RCC 7860 (cell line): ENCODE measurements at regions not wholly inside any gene's neighbourhood (a gene's known extent, or its start where the extent isn't known, plus 50 kb on each side); places are given as distances from the start of the nearest gene placed in this dataset.

ENCODE experiments used
- DNase-seq: peaks from one replicate; pipeline ENCODE4 v3.0.0-alpha.2; 2015; ENCODE audit warnings: low spot score
- FAIRE-seq: peaks from 2 replicates; lab custom pipeline; 2012; peaks lifted over from hg19 to GRCh38; lab: Jason Lieb, UNC

DNA sequence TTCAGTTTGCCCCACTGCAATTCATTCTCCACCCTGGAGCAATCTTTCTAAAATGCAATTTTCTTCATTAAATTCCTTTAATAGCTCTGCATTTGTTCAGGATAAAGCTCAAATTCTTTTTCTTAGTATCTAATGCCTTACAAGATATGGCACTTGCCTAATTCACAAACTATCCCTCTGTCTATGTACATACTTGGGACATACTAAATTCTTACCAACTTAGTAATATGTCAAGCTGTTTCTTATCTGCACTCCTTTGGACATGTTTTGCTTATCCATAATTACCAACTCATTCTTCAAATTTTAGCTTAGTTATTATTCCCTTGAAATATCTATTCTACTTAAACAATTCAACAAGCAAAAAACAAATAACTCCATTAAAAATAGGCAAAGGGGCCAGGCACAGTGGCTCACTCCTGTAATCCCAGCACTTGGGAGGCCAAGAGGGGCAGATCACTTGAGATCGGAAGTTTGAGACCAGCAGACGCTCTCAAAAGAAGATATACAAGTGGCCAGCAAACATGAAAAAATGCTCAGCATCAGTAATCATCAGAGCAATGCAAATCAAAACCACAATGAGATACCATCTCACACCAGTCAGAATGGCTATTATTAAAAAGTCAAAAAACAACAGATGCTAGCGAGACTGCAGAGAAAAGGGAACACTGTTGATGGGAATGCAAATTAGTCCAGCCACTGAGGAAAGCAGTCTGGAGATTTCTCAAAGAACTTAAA is 96.9 kb downstream of the FAM76B start:
- DNase-seq (no peak), FAIRE-seq (no peak)

DNA sequence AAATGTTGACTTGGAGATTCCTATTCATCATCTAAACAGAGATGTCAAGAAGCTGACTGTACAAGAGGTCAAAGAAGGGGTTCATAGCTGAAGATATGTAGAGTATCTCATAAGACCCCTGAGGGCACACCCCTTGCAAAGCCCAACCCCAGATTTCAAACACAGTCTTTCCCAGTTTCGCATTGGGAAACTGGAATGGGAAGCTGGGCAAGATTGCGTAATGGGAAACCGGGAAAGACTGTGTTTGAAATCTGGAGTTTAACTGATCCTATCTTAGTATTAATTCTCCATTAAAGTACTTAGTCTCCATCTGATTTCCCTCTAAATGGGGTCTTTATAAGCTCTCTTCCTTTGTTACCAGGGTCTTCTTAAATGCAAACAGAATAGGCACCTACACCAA is 99.5 kb downstream of the FAM76B start:
- FAIRE-seq (no peak), DNase-seq (no peak)

GRCh38 chr11:95688501-95689222 is 100.9 kb downstream of the FAM76B start:
- DNase-seq (no peak), FAIRE-seq (no peak)

DNA sequence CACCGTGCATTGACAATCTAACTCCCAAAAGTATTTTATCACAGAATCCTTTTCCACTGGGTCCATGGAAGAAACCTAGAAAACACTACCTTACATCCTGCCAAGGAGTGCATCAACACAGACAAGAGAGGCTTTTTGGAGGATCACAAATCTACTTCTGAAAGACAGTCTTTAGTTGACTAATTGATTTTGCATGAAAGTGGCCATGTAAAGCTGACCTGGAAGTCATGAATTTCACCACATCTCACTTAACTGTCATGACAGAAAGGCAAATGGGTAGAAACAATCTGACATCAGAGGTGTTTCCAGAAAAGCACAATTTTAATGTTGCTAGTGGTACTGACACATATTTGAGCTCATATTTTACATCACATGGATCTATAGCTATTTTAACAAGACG is 101.6 kb downstream of the FAM76B start:
- DNase-seq: no peak
- FAIRE-seq: no peak

GRCh38 chr11:95686265-95686664 is 103.3 kb downstream of the FAM76B start:
- FAIRE-seq (no peak), DNase-seq (no peak)

DNA sequence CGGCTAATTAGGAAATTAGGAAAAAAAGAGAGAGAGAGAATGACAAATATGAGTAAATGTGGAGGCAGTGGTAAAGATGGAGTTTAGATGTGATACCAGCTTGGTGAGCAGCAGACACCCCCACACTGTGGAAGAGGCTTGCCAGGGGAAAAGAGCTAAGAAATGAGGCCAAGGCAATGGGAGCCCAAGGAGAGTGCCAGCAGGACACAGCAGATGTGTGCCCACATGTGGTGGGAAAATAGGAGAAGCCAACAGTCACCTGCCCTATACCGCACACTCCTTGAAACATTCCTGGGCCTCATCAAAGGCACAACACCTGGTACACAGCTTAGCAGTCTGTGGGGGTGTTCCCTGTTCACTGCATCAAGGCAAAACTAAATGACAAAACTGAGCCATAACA is 104.9 kb downstream of the FAM76B start:
- DNase-seq (no peak), FAIRE-seq (no peak)

DNA sequence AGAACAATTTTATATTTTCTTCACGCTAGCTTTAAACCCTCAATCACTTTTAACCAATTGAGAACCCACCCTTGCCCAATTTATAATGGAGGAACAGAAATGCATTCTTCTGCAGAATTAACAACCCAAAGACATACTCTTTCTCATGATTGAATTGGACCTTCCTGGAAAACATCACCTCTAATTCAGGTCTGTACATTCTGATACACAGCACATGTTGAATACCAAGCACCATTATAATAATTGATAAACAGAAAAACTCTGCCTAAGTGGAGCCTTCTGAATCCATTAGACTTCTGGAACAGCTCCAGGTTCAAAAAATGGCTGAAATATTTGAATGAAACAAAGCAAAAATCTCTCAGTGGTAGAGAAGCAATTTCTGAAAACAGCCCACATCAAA is 105.4 kb downstream of the FAM76B start:
- no peak for DNase-seq
- no peak for FAIRE-seq

- FAIRE-seq (no peak), DNase-seq (no peak)
These were observed 107.0 kb downstream of the FAM76B start for GRCh38 chr11:95682552-95682951.

- FAIRE-seq: no peak
- no peak for DNase-seq
These were observed 109.2 kb downstream of the FAM76B start for GRCh38 chr11:95680169-95680929.

DNA sequence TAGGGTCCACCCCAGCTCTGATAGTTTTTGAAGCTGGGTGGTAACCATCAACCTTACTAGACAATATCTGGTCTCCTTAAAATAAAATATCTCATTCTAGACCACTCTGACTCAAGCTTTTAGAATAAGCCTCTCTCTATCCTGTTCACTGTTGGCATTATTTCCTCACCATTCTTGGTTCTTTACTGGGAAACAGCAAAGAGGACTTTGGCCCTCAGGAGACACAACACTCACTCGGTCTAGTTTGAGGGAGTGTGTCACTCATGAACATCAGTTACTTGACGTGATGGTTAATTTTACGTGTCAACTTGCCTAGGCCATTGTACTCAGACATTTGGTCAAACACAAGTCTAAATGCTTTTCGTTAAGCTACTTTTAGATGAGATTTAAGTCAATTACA is 110.6 kb downstream of the FAM76B start:
- DNase-seq: no peak
- FAIRE-seq: no peak

DNA sequence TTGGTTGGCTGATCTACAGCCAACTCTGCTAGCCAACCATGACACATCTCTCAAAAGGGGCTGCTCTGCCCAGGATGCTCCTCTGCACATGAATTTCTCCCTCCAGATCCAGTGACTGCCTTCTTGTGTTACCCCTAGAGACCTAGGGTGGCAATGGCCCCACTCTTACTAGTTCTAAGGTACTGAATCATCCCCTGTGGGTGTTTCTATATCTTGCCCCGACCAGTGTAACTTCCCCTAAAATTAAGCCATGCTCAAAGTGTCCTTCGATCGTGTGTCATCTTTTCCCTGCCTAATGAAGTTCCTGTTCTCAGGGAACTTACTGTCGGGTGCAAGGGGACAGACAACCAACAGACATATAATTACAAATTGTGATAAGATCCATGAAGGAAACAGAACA is 113.3 kb downstream of the FAM76B start:
- FAIRE-seq (no peak), DNase-seq (no peak)

DNA sequence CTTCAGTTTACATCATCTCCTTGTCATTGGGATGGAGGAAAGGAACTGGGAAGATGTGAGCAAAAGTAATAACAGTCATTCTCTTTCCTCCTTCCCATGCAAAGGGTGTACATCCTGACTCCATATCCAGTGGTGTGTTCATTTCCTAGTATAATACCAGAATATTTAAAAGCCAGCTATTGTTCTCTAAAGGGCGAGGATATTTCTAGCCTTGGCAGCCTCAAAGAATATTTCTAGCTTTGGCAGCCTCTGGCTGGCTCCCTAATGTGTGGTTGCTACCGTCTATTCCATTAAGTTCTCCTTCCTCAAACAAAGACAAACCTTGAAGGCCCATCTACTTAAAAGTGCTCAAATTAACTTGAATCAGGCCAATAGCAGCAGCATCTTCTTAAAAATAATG is 114.0 kb downstream of the FAM76B start:
- FAIRE-seq (no peak), DNase-seq (no peak)

GRCh38 chr11:95674657-95675358 is 114.8 kb downstream of the FAM76B start:
- DNase-seq (no peak), FAIRE-seq (no peak)

DNA sequence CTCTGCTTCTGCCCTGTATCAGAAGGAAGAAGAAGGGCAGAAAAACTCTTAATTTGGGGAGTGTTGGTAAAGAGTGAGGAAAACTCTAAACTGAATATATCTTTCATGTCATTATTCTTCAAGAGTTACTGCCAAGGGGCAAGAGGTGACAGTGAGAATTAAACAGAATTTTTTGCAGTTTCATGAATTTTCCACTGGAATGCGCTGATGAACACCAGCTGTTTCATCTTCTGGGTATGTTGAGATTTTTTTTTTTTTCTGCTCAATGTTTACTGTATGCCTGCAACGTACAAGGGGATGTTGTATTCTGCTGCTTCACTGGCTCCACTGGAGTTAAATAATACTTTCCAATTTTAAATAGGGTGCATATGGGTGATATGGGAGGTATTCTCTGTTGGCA is 117.8 kb downstream of the FAM76B start:
- no peak for DNase-seq
- FAIRE-seq: no peak

DNA sequence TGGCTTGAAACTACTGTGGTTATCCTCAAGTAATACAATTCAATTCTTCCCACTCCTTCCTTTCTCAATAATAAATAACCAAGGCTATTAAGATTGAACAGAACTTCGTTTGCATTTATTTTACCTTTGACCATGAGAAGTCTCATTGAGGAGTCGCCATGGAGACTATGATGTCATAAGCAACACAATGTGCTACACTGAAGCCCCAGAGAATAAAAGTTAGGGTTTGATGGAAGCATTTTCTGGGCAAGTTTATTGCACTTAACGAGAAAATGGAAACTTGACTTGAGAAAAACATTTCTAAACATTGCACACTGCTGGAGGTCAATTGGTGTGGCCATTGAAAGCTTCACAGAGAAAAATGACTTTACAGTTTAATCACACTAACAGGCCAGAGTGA is 121.5 kb downstream of the FAM76B start:
- FAIRE-seq: no peak

GRCh38 chr11:95661162-95661561 is 128.4 kb downstream of the FAM76B start:
- no peak for DNase-seq
- FAIRE-seq: no peak

More for the DNA sequence above, 121.5 kb downstream of the FAM76B start:
- DNase-seq: no peak

GRCh38 chr11:95660038-95660437 is 129.5 kb downstream of the FAM76B start:
- FAIRE-seq (no peak), DNase-seq (no peak)

DNA sequence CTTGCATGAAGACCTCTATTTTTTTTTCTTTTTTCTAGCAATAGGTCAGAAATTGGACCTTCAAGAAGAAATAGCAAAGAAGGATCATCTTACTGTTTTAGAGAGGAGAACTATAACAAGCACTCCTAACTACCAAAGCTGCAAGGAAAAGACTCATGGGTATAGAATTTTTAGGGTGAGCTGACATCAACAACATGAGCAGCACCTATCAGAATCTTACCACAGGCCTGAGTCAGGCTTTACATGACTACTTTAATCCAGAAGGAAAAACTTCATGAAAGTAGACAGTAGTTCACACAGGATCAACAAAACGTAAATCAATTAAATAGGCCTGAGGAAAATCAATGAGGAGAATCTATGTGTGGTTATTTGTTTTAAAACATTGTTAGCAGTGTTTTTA is 130.5 kb downstream of the FAM76B start:
- no peak for FAIRE-seq
- no peak for DNase-seq

DNA sequence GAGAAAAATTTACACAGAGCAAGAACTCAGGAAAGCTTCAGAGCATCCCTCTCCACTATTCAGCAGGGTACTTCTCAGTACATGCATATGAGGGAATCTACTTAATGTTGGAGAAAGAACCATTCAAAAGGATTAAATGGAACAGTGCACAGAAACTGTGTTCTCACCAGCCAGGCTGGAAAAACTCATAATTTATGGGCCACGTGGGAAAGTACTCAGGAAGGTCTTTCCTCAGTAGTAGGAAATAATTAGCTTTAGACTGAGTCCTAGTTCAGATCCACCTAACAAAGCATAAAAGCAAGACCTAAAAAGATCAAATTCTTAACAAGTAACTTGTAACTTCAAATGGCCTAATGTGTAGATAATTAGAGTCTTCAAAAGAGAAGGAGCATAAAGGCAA is 134.0 kb downstream of the FAM76B start:
- FAIRE-seq: no peak
- DNase-seq: no peak

- FAIRE-seq (no peak), DNase-seq (no peak)
These were observed 135.9 kb downstream of the FAM76B start for GRCh38 chr11:95653680-95654079.

DNA sequence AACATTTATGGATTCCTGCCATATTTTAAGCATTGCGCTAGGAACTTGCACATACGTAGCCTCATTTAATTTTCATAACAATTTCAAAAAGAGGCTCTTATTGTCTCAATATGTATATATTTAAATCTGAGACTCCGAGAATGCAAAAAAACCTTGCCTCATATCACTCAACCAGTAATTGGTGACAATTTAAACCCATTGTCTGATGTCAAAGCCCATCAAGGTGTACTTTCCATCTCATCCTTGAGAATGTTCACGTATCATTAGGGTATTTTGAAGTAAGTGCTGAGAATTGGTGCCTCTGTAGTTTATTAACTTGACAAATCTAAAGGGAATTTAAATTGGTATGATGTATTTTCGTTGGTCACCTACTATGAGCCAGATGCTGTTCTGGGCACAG is 136.5 kb downstream of the FAM76B start:
- FAIRE-seq: no peak

More for the DNA sequence above, 136.5 kb downstream of the FAM76B start:
- no peak for DNase-seq
